Liver (tissue), 8 donors: ENCODE measurements at regions not wholly inside any gene's neighbourhood (a gene's known extent, or its start where the extent isn't known, plus 50 kb on each side); places are given as distances from the start of the nearest gene placed in this dataset.

Source experiments
- DNase-seq: peaks from one replicate; pipeline ENCODE4 v3.0.0-alpha.2; 2017; ENCODE audit warnings: low spot score
- H3K27ac ChIP-seq, 2 donors: one replicate each; pipeline ENCODE4 v1.7.0; 2013; ENCODE audit warnings: inconsistent platforms in 2 of 2, low read length in 2 of 2, control low read depth in 1 of 2, low read depth in 1 of 2, mild to moderate bottlenecking in 1 of 2
- H3K27me3 ChIP-seq, 4 donors: one replicate each; pipeline versions ENCODE4 v1.6.1 to v1.7.0; 2013; ENCODE audit warnings: low read length in 3 of 4, inconsistent platforms in 1 of 4, mild to moderate bottlenecking in 1 of 4, moderate library complexity in 1 of 4; ENCODE audit not compliant: control insufficient read depth in 4 of 4, insufficient read depth in 4 of 4
- H3K36me3 ChIP-seq, 4 donors: one replicate each; pipeline versions ENCODE4 v1.6.1 to v1.7.0; 2013; ENCODE audit warnings: low read length in 3 of 4, mild to moderate bottlenecking in 3 of 4, low read depth in 1 of 4, moderate library complexity in 1 of 4; ENCODE audit not compliant: control insufficient read depth in 4 of 4, insufficient read depth in 3 of 4
- H3K4me1 ChIP-seq, 4 donors: one replicate each; pipeline versions ENCODE4 v1.6.1 to v1.7.0; 2013; ENCODE audit warnings: low read length in 3 of 4, mild to moderate bottlenecking in 3 of 4, moderate library complexity in 1 of 4; ENCODE audit not compliant: control insufficient read depth in 4 of 4, insufficient read depth in 4 of 4
- H3K4me3 ChIP-seq, 3 donors: one replicate each; pipeline versions ENCODE4 v1.6.1 to v1.7.0; 2013; ENCODE audit warnings: low read length in 3 of 3, control low read depth in 1 of 3, low read depth in 1 of 3, mild to moderate bottlenecking in 1 of 3
- H3K9ac ChIP-seq, 2 donors: one replicate each; pipeline ENCODE4 v1.7.0; 2013; ENCODE audit warnings: low read length in 2 of 2, mild to moderate bottlenecking in 2 of 2, moderate library complexity in 2 of 2, control low read depth in 1 of 2, low read depth in 1 of 2
- H3K9me3 ChIP-seq, 4 donors: one replicate each; pipeline versions ENCODE4 v1.6.1 to v1.7.0; 2013; ENCODE audit warnings: low read length in 3 of 4; ENCODE audit not compliant: control insufficient read depth in 4 of 4
- EGR1 ChIP-seq, 2 donors: IDR thresholded peaks; 2 replicates each; pipeline ENCODE4 v1.6.1; 2016 to 2018; ENCODE audit warnings: antibody characterized with exemption in 2 of 2, low read depth in 2 of 2
- FOXA1 ChIP-seq: IDR thresholded peaks from 2 replicates; pipeline ENCODE4 v1.6.1; 2016; ENCODE audit warnings: antibody characterized with exemption
- FOXA2 ChIP-seq: IDR thresholded peaks from 2 replicates; pipeline ENCODE4 v1.6.1; 2016; ENCODE audit warnings: antibody characterized with exemption
- GABPA ChIP-seq, 2 donors: IDR thresholded peaks in 1 of 2; conservative IDR thresholded peaks in 1 of 2; 2 replicates each; pipeline ENCODE4 v1.6.1; 2016; ENCODE audit warnings: antibody characterized with exemption in 2 of 2, mild to moderate bottlenecking in 1 of 2, moderate library complexity in 1 of 2
- HNF4A ChIP-seq, 2 donors: conservative IDR thresholded peaks; 2 replicates each; pipeline ENCODE4 v1.6.1; 2016; ENCODE audit warnings: antibody characterized with exemption in 2 of 2, mild to moderate bottlenecking in 2 of 2
- HNF4G ChIP-seq: IDR thresholded peaks from 2 replicates; pipeline ENCODE4 v1.6.1; 2016; ENCODE audit warnings: antibody characterized with exemption
- JUND ChIP-seq, 2 donors: IDR thresholded peaks; 2 replicates each; pipeline ENCODE4 v1.6.1; 2016; ENCODE audit warnings: antibody characterized with exemption in 2 of 2
- NR2F2 ChIP-seq: IDR thresholded peaks from 2 replicates; pipeline ENCODE4 v1.6.1; 2016; ENCODE audit warnings: antibody characterized with exemption
- RAD21 ChIP-seq, 2 donors: IDR thresholded peaks; 2 replicates each; pipeline ENCODE4 v1.6.1; 2016; ENCODE audit warnings: antibody characterized with exemption in 2 of 2, mild to moderate bottlenecking in 2 of 2
- RXRA ChIP-seq, 2 donors: IDR thresholded peaks; 2 replicates each; pipeline ENCODE4 v1.6.1; 2017 to 2018; ENCODE audit warnings: antibody characterized with exemption in 2 of 2, mild to moderate bottlenecking in 1 of 2
- SP1 ChIP-seq: IDR thresholded peaks from 2 replicates; pipeline ENCODE4 v1.6.1; 2018; ENCODE audit warnings: antibody characterized with exemption, mild to moderate bottlenecking
- TAF1 ChIP-seq: conservative IDR thresholded peaks from 2 replicates; pipeline ENCODE4 v1.6.1; 2016; ENCODE audit warnings: antibody characterized with exemption, mild to moderate bottlenecking
- YY1 ChIP-seq: IDR thresholded peaks from 2 replicates; pipeline ENCODE4 v1.6.1; 2016; ENCODE audit warnings: antibody characterized with exemption, mild to moderate bottlenecking
- WGBS: extraction: QIAGEN DNeasy Blood & Tissue Kit; methylation state at CpG from one replicate; pipeline ENCODE4 v1.1.7; 2013; 5-methylcytosine and 5-hydroxymethylcytosine counted together
- TF ChIP-seq, protein P1 (sequence below): IDR thresholded peaks from 2 replicates; pipeline ENCODE4 v1.6.1; 2016; ENCODE audit warnings: antibody characterized with exemption, mild to moderate bottlenecking
- TF ChIP-seq, protein P2 (sequence below): fragments of 150-350 bp; IDR thresholded peaks from 2 replicates; pipeline ENCODE4 v1.5.1; 2017; ENCODE audit warnings: improper control_type of control experiment, low read depth, low read length; ENCODE audit not compliant: missing input control
- TF ChIP-seq, protein P3 (sequence below): IDR thresholded peaks from 2 replicates; pipeline ENCODE4 v1.6.1; 2016; ENCODE audit warnings: antibody characterized with exemption
- TF ChIP-seq, protein P4 (sequence below): IDR thresholded peaks from 2 replicates; pipeline ENCODE4 v1.6.1; 2016; ENCODE audit warnings: antibody characterized with exemption
- TF ChIP-seq, protein P5 (sequence below): IDR thresholded peaks from 2 replicates; pipeline ENCODE4 v1.6.1; 2016; ENCODE audit warnings: antibody characterized with exemption
- donor health status: healthy.
- donor health status: healthy.
- donor health status: healthy.
- donor health status: healthy.
- donor health status: healthy.

DNA sequence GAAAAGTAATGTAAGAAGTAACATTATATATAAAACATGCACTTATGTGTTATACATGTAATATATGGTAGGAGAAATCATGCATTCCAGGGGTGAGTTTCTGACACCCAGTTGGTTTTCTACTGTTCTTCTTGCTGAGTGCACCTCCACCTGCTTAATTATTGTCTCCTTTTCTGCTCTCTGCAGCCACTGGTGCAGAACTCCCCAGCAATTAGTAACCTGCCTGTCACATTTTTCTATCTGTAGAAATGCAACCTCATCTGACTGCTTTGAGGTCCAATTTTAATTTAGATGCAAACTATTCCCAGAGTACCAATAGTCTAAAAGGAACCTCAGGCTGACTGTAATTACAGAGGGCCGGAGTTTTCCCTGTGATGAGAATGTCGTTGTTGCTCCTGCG lies 842.1 kb downstream of the AACS start:
- no peak for DNase-seq
- no peak for TF ChIP-seq FOXA1
- no peak for TF ChIP-seq HNF4G
- TF ChIP-seq SP1: no peak
- no peak for TF ChIP-seq FOXA2
- TF ChIP-seq, protein P1, sequence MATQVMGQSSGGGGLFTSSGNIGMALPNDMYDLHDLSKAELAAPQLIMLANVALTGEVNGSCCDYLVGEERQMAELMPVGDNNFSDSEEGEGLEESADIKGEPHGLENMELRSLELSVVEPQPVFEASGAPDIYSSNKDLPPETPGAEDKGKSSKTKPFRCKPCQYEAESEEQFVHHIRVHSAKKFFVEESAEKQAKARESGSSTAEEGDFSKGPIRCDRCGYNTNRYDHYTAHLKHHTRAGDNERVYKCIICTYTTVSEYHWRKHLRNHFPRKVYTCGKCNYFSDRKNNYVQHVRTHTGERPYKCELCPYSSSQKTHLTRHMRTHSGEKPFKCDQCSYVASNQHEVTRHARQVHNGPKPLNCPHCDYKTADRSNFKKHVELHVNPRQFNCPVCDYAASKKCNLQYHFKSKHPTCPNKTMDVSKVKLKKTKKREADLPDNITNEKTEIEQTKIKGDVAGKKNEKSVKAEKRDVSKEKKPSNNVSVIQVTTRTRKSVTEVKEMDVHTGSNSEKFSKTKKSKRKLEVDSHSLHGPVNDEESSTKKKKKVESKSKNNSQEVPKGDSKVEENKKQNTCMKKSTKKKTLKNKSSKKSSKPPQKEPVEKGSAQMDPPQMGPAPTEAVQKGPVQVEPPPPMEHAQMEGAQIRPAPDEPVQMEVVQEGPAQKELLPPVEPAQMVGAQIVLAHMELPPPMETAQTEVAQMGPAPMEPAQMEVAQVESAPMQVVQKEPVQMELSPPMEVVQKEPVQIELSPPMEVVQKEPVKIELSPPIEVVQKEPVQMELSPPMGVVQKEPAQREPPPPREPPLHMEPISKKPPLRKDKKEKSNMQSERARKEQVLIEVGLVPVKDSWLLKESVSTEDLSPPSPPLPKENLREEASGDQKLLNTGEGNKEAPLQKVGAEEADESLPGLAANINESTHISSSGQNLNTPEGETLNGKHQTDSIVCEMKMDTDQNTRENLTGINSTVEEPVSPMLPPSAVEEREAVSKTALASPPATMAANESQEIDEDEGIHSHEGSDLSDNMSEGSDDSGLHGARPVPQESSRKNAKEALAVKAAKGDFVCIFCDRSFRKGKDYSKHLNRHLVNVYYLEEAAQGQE: no peak
- no peak for TF ChIP-seq EGR1 (IDR thresholded peaks at IDR 0.05; ENCODE audit: low read depth in 2 of 2)
- TF ChIP-seq RXRA (IDR thresholded peaks at IDR 0.05): no peak
- TF ChIP-seq, protein P2, sequence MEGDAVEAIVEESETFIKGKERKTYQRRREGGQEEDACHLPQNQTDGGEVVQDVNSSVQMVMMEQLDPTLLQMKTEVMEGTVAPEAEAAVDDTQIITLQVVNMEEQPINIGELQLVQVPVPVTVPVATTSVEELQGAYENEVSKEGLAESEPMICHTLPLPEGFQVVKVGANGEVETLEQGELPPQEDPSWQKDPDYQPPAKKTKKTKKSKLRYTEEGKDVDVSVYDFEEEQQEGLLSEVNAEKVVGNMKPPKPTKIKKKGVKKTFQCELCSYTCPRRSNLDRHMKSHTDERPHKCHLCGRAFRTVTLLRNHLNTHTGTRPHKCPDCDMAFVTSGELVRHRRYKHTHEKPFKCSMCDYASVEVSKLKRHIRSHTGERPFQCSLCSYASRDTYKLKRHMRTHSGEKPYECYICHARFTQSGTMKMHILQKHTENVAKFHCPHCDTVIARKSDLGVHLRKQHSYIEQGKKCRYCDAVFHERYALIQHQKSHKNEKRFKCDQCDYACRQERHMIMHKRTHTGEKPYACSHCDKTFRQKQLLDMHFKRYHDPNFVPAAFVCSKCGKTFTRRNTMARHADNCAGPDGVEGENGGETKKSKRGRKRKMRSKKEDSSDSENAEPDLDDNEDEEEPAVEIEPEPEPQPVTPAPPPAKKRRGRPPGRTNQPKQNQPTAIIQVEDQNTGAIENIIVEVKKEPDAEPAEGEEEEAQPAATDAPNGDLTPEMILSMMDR: no peak
- TF ChIP-seq, protein P3, sequence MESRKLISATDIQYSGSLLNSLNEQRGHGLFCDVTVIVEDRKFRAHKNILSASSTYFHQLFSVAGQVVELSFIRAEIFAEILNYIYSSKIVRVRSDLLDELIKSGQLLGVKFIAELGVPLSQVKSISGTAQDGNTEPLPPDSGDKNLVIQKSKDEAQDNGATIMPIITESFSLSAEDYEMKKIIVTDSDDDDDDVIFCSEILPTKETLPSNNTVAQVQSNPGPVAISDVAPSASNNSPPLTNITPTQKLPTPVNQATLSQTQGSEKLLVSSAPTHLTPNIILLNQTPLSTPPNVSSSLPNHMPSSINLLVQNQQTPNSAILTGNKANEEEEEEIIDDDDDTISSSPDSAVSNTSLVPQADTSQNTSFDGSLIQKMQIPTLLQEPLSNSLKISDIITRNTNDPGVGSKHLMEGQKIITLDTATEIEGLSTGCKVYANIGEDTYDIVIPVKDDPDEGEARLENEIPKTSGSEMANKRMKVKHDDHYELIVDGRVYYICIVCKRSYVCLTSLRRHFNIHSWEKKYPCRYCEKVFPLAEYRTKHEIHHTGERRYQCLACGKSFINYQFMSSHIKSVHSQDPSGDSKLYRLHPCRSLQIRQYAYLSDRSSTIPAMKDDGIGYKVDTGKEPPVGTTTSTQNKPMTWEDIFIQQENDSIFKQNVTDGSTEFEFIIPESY: no peak
- TF ChIP-seq TAF1: no peak
- no peak for TF ChIP-seq RAD21 (IDR thresholded peaks at IDR 0.05)
- no peak for TF ChIP-seq GABPA (IDR thresholded peaks at IDR 0.05 in 1 of 2, conservative IDR thresholded peaks at IDR 0.05 in 1 of 2)
- TF ChIP-seq YY1: no peak
- TF ChIP-seq, protein P4, sequence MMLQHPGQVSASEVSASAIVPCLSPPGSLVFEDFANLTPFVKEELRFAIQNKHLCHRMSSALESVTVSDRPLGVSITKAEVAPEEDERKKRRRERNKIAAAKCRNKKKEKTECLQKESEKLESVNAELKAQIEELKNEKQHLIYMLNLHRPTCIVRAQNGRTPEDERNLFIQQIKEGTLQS: no peak
- TF ChIP-seq, protein P5, sequence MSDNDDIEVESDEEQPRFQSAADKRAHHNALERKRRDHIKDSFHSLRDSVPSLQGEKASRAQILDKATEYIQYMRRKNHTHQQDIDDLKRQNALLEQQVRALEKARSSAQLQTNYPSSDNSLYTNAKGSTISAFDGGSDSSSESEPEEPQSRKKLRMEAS: no peak
- TF ChIP-seq HNF4A (conservative IDR thresholded peaks at IDR 0.05): no peak
- TF ChIP-seq JUND (IDR thresholded peaks at IDR 0.05): no peak
- no peak for TF ChIP-seq NR2F2
- Histone ChIP-seq H3K27ac (no peak overlapping the region), H3K9ac (no peak overlapping the region), H3K27me3 (no peaks in the 10 kb centered on the region), H3K4me3 (no peak overlapping the region), H3K4me1 (no peaks in the 10 kb centered on the region), H3K9me3 (peaks cover 0 to 1% (median 0%) of the 10 kb centered on the region in 4 donors), H3K36me3 (no peaks in the 10 kb centered on the region)
- WGBS: 74% methylated on average over 3 of the region's 3 CpGs
